NCI-H345 (cell line): ENCODE measurements at regions not wholly inside any gene's neighbourhood (a gene's known extent, or its start where the extent isn't known, plus 50 kb on each side); places are given as distances from the start of the nearest gene placed in this dataset.
"Not testable (repeated sequence)": the region's sequence is repeated elsewhere in the genome, so short reads cannot be mapped to it uniquely, and the experiment has no call there.

ENCODE experiments used
- DNase-seq: peaks from one replicate; lab custom pipeline; 2025; lab: John Stamatoyannopoulos, UW

- DNase-seq: no peak
These were observed 261.2 kb downstream of the STIM2 start for GRCh38 chr4:27121830-27122229.

- no peak for DNase-seq
These were observed 262.6 kb downstream of the STIM2 start for GRCh38 chr4:27123123-27123768.

- DNase-seq: no peak
These were observed 263.1 kb downstream of the STIM2 start for GRCh38 chr4:27123769-27124124.

GRCh38 chr4:27126895-27127294 is 266.3 kb downstream of the STIM2 start:
- DNase-seq: not testable (repeated sequence)

- DNase-seq: no peak
These were observed 267.8 kb downstream of the STIM2 start for GRCh38 chr4:27128443-27128842.

- no peak for DNase-seq
These were observed 269.3 kb downstream of the STIM2 start for GRCh38 chr4:27129871-27130366.

GRCh38 chr4:27132497-27132896 is 271.9 kb downstream of the STIM2 start:
- no peak for DNase-seq

- DNase-seq: no peak
These were observed 279.8 kb downstream of the STIM2 start for GRCh38 chr4:27140486-27140885.

GRCh38 chr4:27141530-27141929 is 280.9 kb downstream of the STIM2 start:
- no peak for DNase-seq

GRCh38 chr4:27142841-27143240 is 282.2 kb downstream of the STIM2 start:
- DNase-seq: no peak

- DNase-seq: no peak
These were observed 285.0 kb downstream of the STIM2 start for GRCh38 chr4:27145597-27145996.

GRCh38 chr4:27148211-27148895 is 287.7 kb downstream of the STIM2 start:
- no peak for DNase-seq

- no peak for DNase-seq
These were observed 289.0 kb downstream of the STIM2 start for GRCh38 chr4:27149541-27150212.

- DNase-seq: no peak
These were observed 292.1 kb downstream of the STIM2 start for GRCh38 chr4:27152703-27153102.

GRCh38 chr4:27154706-27155105 is 294.1 kb downstream of the STIM2 start:
- DNase-seq: peak; percentile 13

- DNase-seq: no peak
These were observed 300.6 kb downstream of the STIM2 start for GRCh38 chr4:27161191-27161590.

- no peak for DNase-seq
These were observed 308.1 kb downstream of the STIM2 start for GRCh38 chr4:27168783-27169182.

- no peak for DNase-seq
These were observed 312.6 kb downstream of the STIM2 start for GRCh38 chr4:27173280-27173679.

GRCh38 chr4:27176400-27176799 is 315.8 kb downstream of the STIM2 start:
- peak; percentile 65 for DNase-seq

GRCh38 chr4:27176881-27177280 is 316.2 kb downstream of the STIM2 start:
- no peak for DNase-seq

- DNase-seq: no peak
These were observed 317.4 kb downstream of the STIM2 start for GRCh38 chr4:27178061-27178460.

GRCh38 chr4:27181693-27182092 is 321.1 kb downstream of the STIM2 start:
- no peak for DNase-seq

GRCh38 chr4:27182211-27182610 is 321.6 kb downstream of the STIM2 start:
- DNase-seq: no peak
